ENCODE measurements at regions not wholly inside any gene's neighbourhood (a gene's known extent, or its start where the extent isn't known, plus 50 kb on each side); places are given as distances from the start of the nearest gene placed in this dataset.
A peak's percentile ranks its signal among the peaks of the same experiment; 100 is the strongest.

DNA sequence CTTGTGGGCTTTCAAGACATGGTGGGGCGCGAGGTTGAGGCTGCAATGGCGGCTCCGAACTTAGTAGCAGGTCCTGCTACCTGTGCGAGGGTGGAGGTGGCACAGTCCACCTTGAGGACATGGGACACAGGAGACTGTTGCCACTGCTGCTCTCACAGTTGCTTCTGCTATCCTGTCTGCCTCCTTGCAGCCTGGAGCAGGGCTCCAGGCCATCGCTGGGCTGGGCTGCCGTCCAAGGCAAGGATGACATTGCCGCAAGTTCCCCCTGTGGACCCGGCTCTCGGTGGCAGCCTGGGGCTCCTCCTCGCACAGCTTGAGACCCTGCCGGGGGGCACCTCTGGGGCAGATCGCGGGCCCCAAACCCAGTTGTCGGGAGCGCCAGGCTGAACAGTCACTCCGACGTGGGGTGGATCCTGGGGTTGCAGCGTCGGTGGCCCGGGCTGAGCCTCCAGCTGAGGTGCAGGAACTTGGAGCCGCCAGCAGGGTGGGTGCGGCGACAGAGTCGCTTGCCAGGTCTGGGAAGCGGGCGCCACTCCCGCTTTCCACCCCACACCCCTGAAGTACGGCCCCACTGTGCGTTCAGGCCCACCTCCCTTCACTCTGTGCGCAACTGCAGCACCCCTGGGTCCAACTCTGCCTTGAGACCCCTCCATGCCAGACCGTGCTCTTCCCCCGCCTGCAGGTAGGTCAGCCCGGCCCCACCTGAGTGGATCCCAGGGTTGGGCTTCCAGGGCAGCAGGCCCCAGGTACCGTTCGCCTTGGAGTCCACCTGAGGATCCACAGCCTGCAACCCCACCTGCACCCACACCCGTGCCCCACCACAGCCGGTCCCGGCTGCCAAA, 192.7 kb upstream of the NUDT6 start:
- intact Hi-C loops (cut with DNase I): no loop called here
- Histone ChIP-seq H3K4me3 (no peak overlapping the region), H3K9me3 (no peaks in the 10 kb centered on the region), H3K36me3 (no peaks in the 10 kb centered on the region), H3K27ac (no peak overlapping the region), H3K4me1 (peaks cover 0 to 13% (median 0%) of the 10 kb centered on the region in 3 donors), H3K27me3 (no peaks in the 10 kb centered on the region)
- WGBS, 2 donors: 97% methylated on average over 35 to 39 of the region's 39 CpGs
- ATAC-seq (no peak), FAIRE-seq (no peak), DNase-seq (peak in 2 of 6 donors; percentile 54 to 72)
- TF ChIP-seq, protein P1, sequence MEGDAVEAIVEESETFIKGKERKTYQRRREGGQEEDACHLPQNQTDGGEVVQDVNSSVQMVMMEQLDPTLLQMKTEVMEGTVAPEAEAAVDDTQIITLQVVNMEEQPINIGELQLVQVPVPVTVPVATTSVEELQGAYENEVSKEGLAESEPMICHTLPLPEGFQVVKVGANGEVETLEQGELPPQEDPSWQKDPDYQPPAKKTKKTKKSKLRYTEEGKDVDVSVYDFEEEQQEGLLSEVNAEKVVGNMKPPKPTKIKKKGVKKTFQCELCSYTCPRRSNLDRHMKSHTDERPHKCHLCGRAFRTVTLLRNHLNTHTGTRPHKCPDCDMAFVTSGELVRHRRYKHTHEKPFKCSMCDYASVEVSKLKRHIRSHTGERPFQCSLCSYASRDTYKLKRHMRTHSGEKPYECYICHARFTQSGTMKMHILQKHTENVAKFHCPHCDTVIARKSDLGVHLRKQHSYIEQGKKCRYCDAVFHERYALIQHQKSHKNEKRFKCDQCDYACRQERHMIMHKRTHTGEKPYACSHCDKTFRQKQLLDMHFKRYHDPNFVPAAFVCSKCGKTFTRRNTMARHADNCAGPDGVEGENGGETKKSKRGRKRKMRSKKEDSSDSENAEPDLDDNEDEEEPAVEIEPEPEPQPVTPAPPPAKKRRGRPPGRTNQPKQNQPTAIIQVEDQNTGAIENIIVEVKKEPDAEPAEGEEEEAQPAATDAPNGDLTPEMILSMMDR (IDR thresholded peaks at IDR 0.05): no peak

DNA sequence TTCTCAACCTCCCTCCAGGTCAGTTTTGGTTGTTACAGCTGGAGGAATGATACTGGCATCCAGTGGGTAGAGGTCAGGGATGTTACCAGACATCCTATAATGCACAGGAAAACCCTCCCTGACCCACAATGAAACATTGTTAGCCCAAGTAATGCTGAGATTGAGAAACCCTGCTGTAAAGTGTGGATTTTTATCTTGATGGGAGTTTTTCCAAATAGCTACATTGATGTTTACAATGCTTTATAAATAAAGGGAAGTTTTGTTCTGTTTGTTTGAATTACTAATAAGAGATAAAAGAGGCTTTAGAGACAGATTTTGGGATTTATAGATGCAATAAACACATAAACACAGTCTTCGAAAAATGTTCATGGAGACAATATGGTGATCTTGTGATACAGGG, 194.0 kb upstream of the NUDT6 start:
- intact Hi-C loops (cut with DNase I): no loop called here
- ATAC-seq (no peak), DNase-seq (no peak), FAIRE-seq (no peak)
- no peaks in the 10 kb centered on the region for H3K27me3 ChIP-seq
- H3K4me1 ChIP-seq: peaks cover 0 to 7% (median 0%) of the 10 kb centered on the region in 3 donors
- TF ChIP-seq, protein P1 (IDR thresholded peaks at IDR 0.05): no peak
- WGBS, 2 donors: 65 to 75% methylated on average over 1 of the region's 1 CpG
- H3K36me3 ChIP-seq: no peaks in the 10 kb centered on the region
- H3K4me3 ChIP-seq: no peak overlapping the region
- H3K27ac ChIP-seq: no peak overlapping the region
- H3K9me3 ChIP-seq: no peaks in the 10 kb centered on the region

DNA sequence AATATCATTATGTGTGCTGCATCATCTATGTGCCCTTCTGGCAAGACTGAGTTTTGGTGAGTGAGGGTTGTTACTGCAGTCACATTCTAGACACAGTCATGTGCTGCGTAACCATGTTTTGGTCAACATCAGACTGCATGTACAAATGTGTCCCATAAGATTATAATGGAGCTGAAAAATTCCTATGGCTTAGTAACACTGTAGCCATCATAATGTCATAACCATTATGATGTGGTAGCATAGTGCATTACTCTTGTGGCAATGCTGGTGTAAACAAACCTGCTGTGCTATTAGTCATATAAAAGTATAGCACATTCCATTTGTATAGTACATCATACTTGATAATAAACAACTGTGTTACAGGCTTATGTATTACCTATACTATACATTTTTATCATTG, 198.1 kb upstream of the NUDT6 start:
- H3K27me3 ChIP-seq: no peaks in the 10 kb centered on the region
- DNase-seq (no peak), FAIRE-seq (no peak), ATAC-seq (no peak)
- H3K27ac ChIP-seq: no peak overlapping the region
- TF ChIP-seq, protein P1 (IDR thresholded peaks at IDR 0.05): no peak
- H3K36me3 ChIP-seq: no peaks in the 10 kb centered on the region
- peaks cover 0 to 7% (median 0%) of the 10 kb centered on the region in 3 donors for H3K4me1 ChIP-seq
- 97 to 100% methylated on average over 1 of the region's 1 CpG for WGBS, 2 donors
- no peak overlapping the region for H3K4me3 ChIP-seq
- intact Hi-C loops (cut with DNase I): no loop called here
- no peaks in the 10 kb centered on the region for H3K9me3 ChIP-seq

DNA sequence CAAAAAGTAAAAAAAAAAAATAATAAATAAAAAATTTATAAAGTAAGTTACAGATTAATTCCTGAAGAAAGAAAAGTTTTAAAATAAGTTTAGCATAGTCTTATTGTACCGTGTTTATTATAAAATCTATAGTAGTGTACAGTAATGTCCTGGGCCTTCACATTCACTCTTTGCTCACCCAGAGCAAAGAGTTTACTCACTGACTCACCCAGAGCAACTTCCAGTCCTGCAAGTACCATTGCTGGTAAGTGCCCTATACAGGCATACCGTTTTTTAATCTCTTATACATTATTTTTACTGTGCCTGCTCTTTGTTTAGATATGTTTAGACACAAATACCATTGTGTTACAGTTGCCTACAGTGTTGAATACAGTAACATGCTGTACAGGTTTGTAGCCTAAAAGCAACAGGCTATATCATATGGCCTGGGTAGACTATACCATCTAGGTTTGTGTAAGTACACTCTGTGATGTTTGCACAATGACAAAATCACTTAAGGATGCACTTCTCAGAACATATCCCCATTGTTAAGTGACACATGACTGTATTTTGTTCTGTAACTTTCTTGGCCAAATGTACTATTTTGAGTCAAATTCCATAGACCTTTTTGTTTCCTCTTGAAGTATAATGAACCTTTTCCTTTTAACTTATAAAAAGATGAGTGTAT, 199.0 kb upstream of the NUDT6 start:
- H3K4me1 ChIP-seq: peaks cover 0 to 4% (median 0%) of the 10 kb centered on the region in 3 donors
- H3K4me3 ChIP-seq: no peak overlapping the region
- H3K36me3 ChIP-seq: no peaks in the 10 kb centered on the region
- WGBS, 2 donors: 68 to 70% methylated on average over 2 of the region's 2 CpGs
- intact Hi-C loops (cut with DNase I): no loop called here
- no peak for DNase-seq
- no peaks in the 10 kb centered on the region for H3K27me3 ChIP-seq
- FAIRE-seq: no peak
- no peak overlapping the region for H3K27ac ChIP-seq
- H3K9me3 ChIP-seq: no peaks in the 10 kb centered on the region
- TF ChIP-seq, protein P1 (IDR thresholded peaks at IDR 0.05): no peak
- no peak for ATAC-seq

DNA sequence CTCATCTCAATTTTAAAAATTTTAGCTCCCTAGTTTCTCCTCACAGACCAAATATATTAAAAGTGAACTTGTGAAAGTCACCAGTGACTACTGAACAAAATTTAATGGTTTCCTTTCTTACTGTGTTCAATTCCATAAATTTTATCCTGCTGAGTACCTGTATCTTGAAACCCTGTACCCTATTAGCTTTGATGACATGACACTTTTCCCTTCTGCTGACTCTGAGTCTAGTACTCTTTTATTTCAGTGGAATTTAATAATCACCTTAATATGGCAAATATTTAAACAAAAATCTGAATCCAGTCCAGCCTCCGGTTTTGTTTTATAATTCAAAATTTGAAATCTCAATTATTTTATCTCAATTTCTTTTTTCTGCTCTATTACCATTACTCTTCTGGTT, 203.1 kb upstream of the NUDT6 start:
- 51 to 54% methylated on average over 1 of the region's 1 CpG for WGBS, 2 donors

More for the DNA sequence above, 203.1 kb upstream of the NUDT6 start:
- Histone ChIP-seq H3K4me3 (no peak overlapping the region), H3K27me3 (no peaks in the 10 kb centered on the region), H3K4me1 (no peaks in the 10 kb centered on the region), H3K27ac (no peak overlapping the region), H3K36me3 (no peaks in the 10 kb centered on the region), H3K9me3 (no peaks in the 10 kb centered on the region)
- ATAC-seq (no peak), FAIRE-seq (no peak), DNase-seq (no peak)
- intact Hi-C loops (cut with DNase I): no loop called here
- TF ChIP-seq, protein P1 (IDR thresholded peaks at IDR 0.05): no peak

Measured in pancreas (tissue), 10 donors.